NCI-H2107 treated with DMSO at 0.1 percent for 48 hours (cell line): ENCODE measurements at regions not wholly inside any gene's neighbourhood (a gene's known extent, or its start where the extent isn't known, plus 50 kb on each side); places are given as distances from the start of the nearest gene placed in this dataset.
"Not testable (repeated sequence)": the region's sequence is repeated elsewhere in the genome, so short reads cannot be mapped to it uniquely, and the experiment has no call there.

ENCODE experiments used
- DNase-seq: peaks from one replicate; lab custom pipeline; 2025; ENCODE audit not compliant: unreplicated experiment; lab: John Stamatoyannopoulos, UW

DNA sequence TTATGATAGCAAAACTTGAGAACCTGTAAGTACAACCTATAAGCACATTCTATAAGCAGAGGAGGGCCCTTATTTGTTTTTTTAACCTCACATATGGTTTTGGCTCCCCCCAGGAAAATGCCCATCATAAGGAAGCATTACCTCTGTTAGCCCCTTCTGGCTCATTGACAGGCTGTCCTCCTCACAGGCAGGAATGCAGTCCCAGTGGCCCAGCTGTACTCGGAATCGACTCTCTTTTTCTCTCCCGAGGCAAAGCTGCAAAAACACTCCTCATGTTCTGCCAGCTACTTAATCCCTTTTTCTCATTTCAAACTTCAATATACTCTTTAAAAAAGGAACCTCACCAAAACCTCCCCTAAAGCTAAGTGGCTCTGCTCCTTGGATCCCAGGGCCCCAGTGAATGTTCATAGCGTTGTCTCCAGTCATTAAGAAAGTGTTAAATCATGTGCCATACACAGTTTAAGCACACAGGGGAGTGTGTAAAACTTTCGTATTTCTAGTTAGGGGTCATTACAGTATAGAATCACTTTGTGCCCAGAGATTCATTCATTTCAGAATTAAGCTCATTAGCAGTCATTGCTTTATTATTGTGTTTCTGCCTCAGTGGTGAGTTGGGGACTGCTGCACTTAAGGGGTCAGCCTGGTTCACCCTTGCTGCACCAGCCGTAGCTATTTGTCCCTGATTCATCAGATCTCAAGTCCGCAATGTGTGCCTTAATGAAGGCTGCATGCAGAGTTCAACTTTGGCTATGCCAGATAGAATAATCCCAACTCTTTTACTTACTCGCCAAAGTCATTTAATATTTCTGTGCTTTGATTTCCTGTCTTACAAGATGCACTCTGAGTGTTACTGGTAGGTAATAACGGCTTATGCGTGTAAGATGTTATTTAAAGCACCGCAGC, 57.6 kb downstream of the JRKL start:
- no peak for DNase-seq

DNA sequence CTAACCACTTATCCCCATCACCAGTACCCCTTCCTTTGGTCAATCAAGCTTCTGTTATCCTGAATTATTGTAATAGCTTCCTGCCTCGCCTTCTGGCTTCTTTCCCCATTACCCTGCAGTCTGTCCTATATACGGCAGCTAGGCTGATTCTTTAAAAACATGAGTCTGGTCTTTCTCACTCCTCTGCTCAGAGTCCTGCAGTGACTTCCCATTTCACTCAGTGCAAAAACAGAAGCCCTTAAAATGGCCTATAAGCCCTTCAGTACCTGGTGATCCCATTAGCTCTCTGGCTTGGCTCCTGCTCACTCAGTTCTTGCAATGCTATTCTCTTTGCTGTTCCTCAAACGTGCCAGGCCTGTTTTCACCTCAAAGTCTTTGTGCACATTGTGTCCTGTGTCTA, 58.4 kb downstream of the JRKL start:
- DNase-seq, result no peak

DNA sequence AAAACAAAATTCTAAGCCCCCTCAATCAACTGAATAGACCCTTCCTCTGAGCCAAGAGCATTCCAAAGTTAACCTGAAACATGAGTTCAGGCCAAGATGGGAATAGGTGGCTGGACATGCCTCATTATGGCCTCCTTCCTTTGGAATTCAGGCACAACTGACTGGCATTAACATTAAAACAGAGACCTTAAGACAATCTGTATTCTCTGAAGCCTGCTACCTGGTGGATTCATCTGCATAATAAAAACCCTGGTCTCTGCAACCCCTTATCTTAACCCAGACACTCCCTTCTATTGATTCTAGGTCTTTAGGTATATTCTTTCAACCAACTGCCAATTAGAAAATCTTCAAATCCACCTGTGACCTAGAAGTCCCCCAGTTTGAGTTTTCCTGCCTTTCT, 66.3 kb downstream of the JRKL start:
- DNase-seq, result no peak

DNA sequence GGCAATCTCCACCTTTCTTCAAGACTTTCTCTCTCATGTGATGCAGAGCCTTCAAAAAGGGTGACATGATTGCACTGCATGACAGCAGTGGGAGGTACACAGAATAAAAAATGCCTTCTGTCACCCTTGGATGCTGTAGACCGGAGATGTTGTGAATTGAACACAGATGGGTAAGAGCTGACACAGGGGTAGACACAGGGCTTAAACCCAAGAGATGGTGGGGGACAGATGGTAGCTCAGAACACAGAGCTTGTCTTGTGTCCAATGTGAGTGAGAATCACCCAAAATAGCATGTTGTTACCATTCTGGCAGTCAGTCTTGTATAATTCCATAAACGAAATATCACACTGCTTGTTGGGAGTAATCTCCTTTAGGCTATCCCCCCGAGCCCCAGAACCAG, 69.9 kb downstream of the JRKL start:
- DNase-seq, result no peak

DNA sequence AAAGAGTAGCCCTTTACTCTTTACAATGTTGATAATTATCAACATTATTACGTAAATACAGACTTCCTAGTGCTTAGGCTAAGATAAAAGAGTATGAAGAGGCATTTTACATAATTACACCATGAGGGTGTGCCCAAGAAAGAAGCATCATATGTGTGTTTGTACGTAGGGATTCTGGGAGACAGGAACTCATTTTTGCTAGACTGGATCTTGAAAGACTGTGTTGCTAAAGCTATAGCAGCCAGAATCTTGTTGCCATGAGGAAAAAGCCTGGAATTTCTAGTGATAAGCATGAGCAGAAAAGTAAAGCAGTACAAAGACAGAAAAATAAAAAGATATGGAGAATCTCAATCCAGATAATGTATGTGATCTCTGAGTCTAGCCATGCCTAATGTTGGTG, 72.1 kb downstream of the JRKL start:
- DNase-seq, result no peak

DNA sequence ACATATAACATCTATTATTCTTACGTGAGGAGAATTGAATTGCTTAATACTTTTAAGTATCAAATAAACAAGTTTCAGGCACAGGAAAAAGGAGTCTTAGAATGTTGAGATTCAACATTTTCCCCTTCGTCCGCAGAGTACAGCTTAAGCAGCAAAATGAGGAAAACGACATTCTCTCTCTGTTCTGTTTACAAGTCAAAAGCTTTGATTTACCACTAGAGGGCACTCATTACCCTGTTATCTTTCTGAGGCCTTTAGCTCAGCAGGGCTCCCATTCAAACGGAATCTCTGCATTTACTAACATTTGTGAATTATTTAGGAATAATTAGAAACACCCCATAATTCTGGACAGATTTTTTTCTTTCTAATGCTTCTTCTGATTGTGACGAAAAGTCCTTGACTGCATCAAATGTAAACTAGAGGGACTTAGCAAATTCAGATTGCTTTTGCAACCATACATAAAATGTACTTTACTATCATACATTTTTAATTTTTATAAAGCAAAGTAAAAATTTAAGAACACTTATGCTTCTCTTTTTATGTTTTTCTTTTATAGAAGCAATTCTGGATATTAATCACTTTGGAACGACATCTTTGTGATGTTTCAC, 75.0 kb downstream of the JRKL start:
- peak; percentile 86 for DNase-seq

DNA sequence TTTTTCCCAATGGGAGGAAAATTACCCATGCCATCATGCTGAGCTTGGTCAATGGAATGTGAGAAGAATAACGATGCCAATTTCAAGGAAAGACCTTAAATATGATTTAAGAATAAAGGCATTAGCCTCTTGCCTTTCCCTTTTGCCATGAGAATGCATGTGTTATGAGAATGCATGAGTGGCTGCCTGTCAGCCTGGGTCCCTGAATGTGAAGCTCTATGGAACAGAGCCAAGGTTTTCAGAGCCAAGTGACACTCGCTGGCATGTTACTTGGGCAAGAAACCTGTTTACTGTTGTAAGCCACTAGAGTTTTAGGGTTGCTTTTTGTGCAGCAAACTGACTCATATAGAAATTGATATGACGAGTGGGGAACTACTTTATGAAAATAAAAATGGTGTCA, 75.7 kb downstream of the JRKL start:
- DNase-seq, result no peak

DNA sequence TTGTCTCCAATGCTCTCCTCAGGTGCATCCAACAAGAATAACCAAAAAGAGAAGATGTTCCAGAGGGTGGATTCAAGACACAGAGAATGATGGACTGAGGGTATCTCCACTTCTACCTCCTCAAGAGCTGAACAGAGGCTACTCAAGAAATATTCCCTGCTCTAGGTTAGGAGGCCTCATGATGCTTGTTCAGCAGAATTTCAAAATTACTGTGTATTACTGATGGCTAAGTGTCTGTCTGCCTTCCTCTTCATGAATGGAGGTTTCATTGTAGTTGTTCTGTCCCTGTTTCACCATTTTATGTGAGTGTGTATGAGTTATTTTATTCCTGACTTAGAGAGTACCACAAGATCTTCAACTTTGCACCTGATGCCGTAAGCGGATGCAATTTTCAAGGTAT, 76.8 kb downstream of the JRKL start:
- DNase-seq, result no peak

DNA sequence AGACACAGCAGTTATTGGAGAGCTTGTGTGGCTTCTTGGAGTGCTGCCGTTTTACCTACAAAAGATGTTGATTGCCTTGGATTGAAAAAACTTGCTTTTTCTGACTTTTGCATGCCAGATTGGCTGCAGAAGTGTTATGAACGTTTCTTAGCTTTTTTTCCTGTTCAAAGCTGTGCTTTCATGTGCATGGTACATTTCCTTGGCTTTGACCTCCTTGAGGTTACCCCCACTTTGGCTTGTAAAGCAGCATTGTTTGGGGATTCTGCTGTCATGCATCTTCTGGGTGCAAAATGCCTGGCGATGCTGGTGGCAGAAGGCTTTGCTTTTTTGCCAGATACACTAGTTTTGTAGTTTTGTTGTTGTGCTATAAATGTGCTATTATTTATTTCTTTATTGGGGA, 80.0 kb downstream of the JRKL start:
- DNase-seq, result no peak

DNA sequence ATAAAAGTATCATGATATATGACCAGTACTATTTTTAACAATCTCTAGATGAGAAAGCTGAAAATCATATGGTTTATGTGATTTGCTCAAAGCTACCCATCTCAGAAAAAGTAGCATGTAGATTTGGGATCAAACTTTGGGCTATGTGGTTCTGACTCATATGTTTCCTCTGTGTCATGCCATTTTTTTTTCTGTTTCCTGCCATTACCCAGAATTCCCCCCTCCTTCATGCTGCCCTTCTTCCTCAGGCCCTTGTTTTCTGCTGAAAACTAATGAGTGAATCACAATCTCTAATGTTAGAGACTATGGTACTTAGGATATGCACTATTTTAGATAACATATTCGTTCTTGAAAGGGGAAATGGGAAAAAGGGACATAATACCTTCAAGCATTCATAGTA, 80.7 kb downstream of the JRKL start:
- no peak for DNase-seq

DNA sequence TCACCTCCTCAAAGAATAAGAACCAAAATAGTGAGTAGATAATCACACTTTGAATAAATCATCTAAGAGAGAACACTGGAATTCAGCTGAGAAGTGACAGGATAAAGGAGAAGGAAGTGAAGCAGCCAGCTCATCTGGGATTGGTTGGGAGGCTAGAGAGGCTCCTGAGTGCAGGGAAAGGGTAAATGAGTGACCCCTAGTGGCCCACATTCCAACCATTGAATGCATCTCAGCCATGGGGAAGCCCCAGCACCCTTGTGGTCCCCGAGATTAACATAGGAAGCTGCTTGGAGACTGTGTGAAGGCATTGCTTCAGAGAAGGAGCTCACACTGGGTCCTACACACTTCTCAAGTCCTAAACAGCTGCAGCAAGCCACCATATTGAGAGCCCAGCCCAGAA, 82.3 kb downstream of the JRKL start:
- DNase-seq, result no peak

DNA sequence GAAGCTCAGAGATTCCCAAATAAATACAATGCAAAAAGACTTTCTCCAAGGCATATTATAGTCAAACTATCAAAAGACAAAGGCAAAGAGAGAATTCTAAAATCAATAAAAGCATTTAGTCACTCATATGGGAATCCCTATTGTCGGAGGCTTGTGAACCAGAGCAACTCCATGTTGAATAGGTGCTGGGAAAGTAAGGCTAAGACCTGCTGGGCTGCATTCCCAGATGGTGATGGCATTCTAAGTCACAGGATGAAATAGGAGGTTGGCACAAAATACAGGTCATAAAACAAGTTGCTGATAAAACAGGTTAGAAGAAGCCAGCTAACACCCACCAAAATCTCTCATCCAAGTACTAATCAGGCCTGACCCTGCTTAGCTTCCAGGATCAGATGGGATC, 84.5 kb downstream of the JRKL start:
- DNase-seq, result no peak

DNA sequence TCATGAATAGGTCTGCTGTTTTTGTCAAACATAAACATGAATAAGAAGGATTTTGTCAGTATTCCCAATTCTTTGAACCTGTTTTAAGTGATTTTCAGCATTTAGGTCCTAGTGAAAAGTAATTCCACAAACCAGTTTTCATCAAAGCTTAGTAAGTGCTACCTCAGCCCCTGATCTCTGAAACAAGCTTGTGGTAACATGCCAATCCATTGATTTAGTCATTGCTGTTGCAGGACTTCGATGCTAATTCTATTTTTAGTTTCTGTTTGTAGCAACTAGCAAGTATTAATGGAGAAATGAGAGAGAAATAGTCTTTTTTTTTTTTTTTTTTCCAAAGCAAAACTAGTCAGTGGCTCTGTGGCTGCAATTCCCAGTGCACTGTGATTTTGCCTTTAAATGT, 91.4 kb downstream of the JRKL start:
- no peak for DNase-seq

DNA sequence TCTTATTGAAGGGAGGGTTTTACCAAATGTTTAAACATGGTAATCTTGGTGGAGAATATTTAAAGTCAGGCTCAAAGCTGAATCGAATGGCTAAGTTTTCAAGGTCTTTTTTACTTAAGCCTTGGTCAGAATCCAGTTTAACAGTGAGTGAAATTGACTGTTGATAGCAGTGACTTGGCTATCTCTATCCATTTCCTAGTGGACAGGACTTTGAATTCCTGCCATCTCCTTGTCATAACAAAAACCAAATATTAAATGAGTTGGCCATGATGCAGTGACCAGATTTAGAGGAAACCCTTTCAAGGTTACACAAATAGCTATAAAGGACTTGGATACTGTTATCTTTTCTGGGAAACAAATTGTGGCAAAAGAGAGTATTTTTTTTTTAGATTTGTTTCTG, 92.0 kb downstream of the JRKL start:
- DNase-seq, result no peak

DNA sequence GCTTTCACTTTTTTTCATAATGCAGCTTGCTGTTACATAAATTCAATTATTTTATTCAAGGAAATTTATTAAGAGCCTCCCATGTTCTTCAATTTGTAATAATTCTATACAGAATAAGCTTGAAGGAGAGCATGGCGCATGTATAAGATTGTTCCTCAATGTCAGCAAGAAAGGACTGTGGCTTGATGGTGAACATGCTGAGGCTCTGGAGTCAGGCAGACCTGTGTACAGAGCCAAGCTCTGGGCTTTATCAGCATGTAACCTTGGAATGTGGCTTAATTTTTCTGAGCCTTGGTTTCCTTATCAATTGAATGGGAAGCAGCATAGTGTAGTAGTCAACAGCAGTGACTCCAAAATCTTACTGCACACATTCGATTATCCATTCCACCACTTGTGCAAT, 92.4 kb downstream of the JRKL start:
- DNase-seq, result no peak

DNA sequence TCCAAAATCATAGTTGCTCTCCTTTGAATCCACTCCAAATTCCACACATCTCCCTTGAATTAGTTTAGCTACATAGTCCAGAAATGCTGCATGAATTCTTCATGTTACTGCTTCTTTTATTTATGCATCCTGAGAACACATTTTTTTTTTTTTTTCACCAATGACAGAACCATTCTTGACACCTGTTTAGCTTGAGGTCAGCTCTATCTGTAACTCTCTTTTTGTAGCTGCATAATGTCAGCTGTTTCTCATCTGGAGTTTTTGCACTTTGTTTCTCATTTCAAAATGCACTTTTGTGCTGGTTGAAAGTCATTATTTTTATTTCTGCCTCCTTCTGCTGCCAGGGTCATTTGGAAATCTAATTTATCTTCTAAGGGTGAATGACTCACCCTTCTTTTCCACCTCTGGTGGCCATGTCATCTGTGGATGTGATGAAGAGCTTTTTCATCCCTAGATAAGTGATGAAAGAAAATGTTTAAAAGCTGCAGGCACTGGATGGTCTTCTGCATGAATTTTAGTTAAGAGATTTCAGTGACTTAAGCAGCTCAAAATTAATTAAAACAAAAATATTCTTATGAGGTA, 93.7 kb downstream of the JRKL start:
- DNase-seq, result no peak

DNA sequence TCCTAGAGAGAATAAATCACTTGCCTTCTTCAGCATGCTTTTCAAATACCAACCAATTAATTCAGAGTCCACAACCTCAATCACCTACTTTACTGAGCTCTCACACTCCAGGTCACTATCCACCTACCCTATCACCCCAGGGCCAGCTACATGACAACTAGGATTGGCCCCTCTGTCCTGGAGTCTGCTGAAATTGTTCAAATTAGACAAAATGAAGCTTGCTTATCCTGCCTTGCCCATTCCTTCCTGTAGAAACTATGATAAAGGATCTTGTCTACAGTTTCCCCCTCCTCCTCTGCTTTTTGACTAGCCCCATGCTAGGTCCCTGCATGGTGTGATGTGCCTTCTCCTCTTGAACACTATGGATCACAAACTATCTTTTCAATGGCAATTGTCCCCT, 94.5 kb downstream of the JRKL start:
- no peak for DNase-seq

DNA sequence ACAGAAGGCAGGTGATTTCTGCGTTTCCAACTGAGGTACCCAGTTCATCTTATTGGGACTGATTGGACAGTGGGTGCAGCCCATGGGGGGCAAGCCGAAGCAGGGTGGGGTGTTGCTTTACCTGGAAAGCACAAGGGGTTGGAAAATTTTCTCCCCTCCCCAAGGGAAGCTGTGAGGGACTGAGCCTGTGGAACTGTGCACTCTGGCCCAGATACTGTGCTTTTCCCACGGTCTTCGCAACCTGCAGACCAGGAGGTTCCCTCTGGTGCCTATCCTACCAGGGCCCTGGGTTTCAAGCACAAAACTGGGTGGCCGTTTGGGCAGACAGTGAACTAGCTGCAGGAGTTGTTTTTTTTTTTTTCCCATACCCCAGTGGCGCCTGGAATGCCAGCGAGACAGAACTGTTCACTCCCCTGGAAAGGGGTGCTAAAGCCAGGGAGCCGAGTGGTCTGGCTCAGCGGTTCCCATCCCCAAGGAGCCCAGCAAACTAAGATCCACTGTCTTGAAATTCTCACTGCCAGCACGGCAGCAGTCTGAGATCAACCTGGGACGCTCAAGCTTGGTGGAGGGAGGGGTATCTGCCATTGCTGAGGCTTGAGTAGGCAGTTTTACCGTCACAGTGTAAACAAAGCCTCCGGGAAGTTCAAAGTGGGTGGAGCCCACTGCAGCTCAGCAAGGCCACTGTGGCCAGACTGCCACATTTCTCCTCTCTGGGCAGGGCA, 97.2 kb downstream of the JRKL start:
- no peak for DNase-seq

DNA sequence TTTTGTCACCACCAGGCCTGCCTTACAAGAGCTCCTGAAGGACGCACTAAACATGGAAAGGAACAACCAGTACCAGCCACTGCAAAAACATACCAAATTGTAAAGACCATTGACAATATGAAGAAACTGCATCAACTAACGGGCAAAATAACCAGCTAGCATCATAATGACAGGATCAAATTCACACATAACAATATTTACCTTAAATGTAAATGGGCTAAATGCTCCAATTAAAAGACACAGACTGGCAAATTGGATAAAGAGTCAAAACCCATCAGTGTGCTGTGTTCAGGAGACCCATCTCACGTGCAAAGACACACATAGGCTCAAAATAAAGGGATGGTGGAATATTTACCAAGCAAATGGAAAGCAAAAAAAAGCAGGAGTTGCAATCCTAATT, 99.1 kb downstream of the JRKL start:
- not testable (repeated sequence) for DNase-seq

DNA sequence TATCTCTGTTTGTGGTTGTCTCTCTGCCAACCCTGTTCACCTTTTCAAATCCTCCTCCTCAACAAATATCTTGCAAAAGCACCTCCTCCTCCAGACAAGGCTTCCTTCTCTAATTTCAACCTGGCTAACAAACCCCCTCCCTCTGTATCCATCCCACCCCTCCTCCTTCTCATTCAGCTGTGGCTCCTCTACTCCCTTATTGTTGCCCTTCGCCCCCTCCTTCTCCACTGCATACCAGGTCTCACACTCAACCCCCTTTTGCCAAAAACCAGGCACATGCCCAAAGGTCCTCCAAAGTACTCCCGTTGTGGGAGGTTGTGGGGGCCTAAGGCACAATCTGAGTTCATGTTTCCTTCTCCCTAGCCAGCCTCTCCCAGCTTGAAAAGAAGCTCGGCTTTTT, 110.6 kb downstream of the JRKL start:
- DNase-seq, result no peak

DNA sequence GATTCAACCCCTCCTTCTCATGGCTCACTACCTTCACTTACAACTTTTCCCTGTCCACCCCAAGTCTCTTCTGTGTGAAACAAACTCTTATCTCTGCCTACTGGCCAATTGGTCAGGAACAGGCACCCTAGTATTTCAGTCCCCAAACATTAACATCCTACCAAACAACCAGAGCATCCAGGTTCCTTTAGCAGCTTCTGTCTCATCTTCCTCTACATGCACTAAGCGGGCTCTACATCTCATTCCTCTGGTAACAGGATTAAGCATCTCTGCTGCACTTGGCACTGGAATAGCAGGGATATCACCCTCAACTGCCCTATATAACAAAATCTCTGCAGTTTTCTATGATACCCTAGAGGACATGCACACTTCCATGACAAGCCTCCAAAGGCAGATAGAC, 116.2 kb downstream of the JRKL start:
- DNase-seq, result no peak

DNA sequence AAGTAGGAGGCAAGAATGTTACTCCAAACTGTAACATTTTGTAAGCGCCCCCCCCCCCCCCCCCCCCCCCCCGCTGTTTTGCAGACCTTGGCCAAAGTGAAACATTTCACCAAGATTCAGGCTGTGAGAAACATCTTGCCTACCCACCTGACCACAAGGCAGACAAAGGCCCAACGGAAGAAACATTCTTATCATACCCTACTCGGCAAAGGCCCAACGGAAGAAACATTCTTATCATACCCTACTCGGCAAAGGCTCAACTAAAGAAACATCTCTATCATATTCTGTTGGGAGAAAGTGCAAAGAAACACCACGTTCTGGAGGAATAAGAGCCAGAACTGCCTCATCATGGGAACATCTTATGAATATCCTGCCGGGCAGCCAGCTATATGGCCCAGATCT, 117.1 kb downstream of the JRKL start:
- no peak for DNase-seq
